ENCODE measurements at regions not wholly inside any gene's neighbourhood (a gene's known extent, or its start where the extent isn't known, plus 50 kb on each side); places are given as distances from the start of the nearest gene placed in this dataset.

DNA sequence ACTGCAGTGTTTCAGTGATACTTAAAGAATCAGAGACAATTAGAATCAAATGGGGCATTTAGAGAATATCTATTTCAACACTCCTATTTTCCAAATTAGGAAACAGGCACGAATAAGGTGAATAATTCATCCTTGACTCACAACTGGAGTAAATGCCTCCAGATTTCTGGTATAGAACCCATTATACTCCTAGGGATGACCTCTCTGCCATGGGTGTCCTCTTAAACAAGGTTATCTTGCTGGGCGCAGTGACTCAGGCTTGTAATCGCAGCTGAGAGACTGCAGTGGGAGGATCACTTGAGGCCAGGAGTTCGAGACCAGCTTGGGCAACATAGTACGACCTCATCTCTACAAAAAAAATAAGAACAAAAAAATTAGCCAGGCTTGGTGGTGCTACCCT is 139.8 kb upstream of the ELAC2 start:
- H4K20me1 ChIP-seq (replicated peaks in 1 of 2; ENCODE audit: control insufficient read depth in 1 of 2, insufficient read depth in 2 of 2, low read length in 2 of 2) = no peaks in the 10 kb centered on the region
- H3K4me2 ChIP-seq (ENCODE audit: insufficient read depth in 1 of 2, low read depth in 2 of 2, low read length in 2 of 2) = no peak overlapping the region
- H2BK120ac ChIP-seq (replicated peaks; ENCODE audit: low read depth, low read length) = no peak overlapping the region
- DNase-seq (ENCODE audit: low read depth in 1 of 2, low spot score in 2 of 2) (no peak), FAIRE-seq (no peak)
- H3K36me3 ChIP-seq (ENCODE audit: control insufficient read depth in 2 of 4, insufficient read depth in 4 of 4, low read length in 3 of 4) = no peaks in the 10 kb centered on the region
- H2BK5ac ChIP-seq (ENCODE audit: low read depth, low read length) = no peak overlapping the region
- no peak overlapping the region for H2BK20ac ChIP-seq (ENCODE audit: low read length)
- no peak overlapping the region for H3K23ac ChIP-seq (ENCODE audit: insufficient read length)
- ChIA-PET POLR2A (ENCODE audit: partially characterized antibody) (no interaction called here), CTCF (ENCODE audit: partially characterized antibody) (no interaction called here)
- H3K4me1 ChIP-seq (replicated peaks in 1 of 4; ENCODE audit: control insufficient read depth in 3 of 4, insufficient read depth in 4 of 4, low read length in 3 of 4) = no peaks in the 10 kb centered on the region
- H3K27ac ChIP-seq (ENCODE audit: low read depth, low read length) = no peak overlapping the region
- no peaks in the 10 kb centered on the region for H3K27me3 ChIP-seq (replicated peaks in 1 of 4; ENCODE audit: control insufficient read depth in 3 of 4, extremely low read depth in 1 of 4, insufficient read depth in 3 of 4, low read length in 3 of 4)
- H3K9ac ChIP-seq (replicated peaks in 1 of 4; ENCODE audit: extremely low read depth in 1 of 4, low read depth in 3 of 4, low read length in 3 of 4) = no peak overlapping the region
- H3K79me1 ChIP-seq (ENCODE audit: low read depth, low read length) = no peaks in the 10 kb centered on the region
- no peaks in the 10 kb centered on the region for H3K79me2 ChIP-seq (ENCODE audit: control insufficient read depth in 1 of 2, insufficient read depth in 2 of 2, low read length in 2 of 2)
- no peak overlapping the region for H2AK5ac ChIP-seq (ENCODE audit: low read depth, low read length)
- no peak for TF ChIP-seq BRCA1 (IDR thresholded peaks at IDR 0.05; ENCODE audit: low read depth, low read length)
- TF ChIP-seq CEBPB (IDR thresholded peaks at IDR 0.05; ENCODE audit: low read depth, low read length) = no peak
- TF ChIP-seq TBP (IDR thresholded peaks at IDR 0.05; ENCODE audit: low read depth, low read length) = no peak
- TF ChIP-seq KDM4A (IDR thresholded peaks at IDR 0.05; ENCODE audit: low read depth, low read length, severe bottlenecking) = no peak
- TF ChIP-seq HDAC6 (IDR thresholded peaks at IDR 0.05; ENCODE audit: low read depth, low read length) = no peak
- no peak for TF ChIP-seq MAFK (IDR thresholded peaks at IDR 0.05; ENCODE audit: low read depth, low read length)
- TF ChIP-seq EP300 (IDR thresholded peaks at IDR 0.05; ENCODE audit: borderline replicate concordance in 1 of 2, low read depth in 2 of 2, low read length in 2 of 2) = no peak
- no peak for TF ChIP-seq EZH2 (IDR thresholded peaks at IDR 0.05; ENCODE audit: low read depth, low read length, severe bottlenecking)
- no peak for TF ChIP-seq CBX8 (IDR thresholded peaks at IDR 0.05; ENCODE audit: borderline replicate concordance, low read depth, low read length)
- TF ChIP-seq SRF (IDR thresholded peaks at IDR 0.05; ENCODE audit: low read depth, low read length) = no peak
- no peak for TF ChIP-seq SAP30 (IDR thresholded peaks at IDR 0.05; ENCODE audit: insufficient read depth, insufficient replicate concordance, low read length)
- TF ChIP-seq, protein P1, sequence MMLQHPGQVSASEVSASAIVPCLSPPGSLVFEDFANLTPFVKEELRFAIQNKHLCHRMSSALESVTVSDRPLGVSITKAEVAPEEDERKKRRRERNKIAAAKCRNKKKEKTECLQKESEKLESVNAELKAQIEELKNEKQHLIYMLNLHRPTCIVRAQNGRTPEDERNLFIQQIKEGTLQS (IDR thresholded peaks at IDR 0.05; ENCODE audit: insufficient read depth, low read depth, low read length) = no peak
- no peak overlapping the region for H3K14ac ChIP-seq (ENCODE audit: insufficient read length)
- WGBS, 2 experiments (ENCODE audit: extremely low coverage in 1 of 2, insufficient coverage in 1 of 2, insufficient read length in 1 of 2, insufficient replicate concordance in 2 of 2, low coverage in 1 of 2, low lambda C conversion rate in 2 of 2, missing lambda C conversion rate in 1 of 2) = 88% methylated on average over 5 of the region's 5 CpGs; no CpG with 5 or more reads in 1 of the 2 experiments
- no peak overlapping the region for H4K5ac ChIP-seq (ENCODE audit: insufficient read length, low read depth, low read length)
- no peak overlapping the region for H3K56ac ChIP-seq (replicated peaks; ENCODE audit: insufficient read length, low read depth, low read length)
- H3K4ac ChIP-seq (replicated peaks; ENCODE audit: insufficient read length, low read depth, low read length) = no peak overlapping the region
- H4K91ac ChIP-seq (replicated peaks; ENCODE audit: insufficient read length, low read length) = no peak overlapping the region
- H2BK15ac ChIP-seq (ENCODE audit: low read length) = no peak overlapping the region
- no peak overlapping the region for H4K8ac ChIP-seq (ENCODE audit: extremely low read depth, insufficient read depth, low read length)
- H3K4me3 ChIP-seq (ENCODE audit: extremely low read depth in 1 of 4, insufficient read depth in 2 of 4, low read depth in 3 of 4, low read length in 4 of 4) = no peak overlapping the region
- no peak overlapping the region for H2AFZ ChIP-seq (ENCODE audit: low read length)
- H2BK12ac ChIP-seq (ENCODE audit: low read depth, low read length) = no peak overlapping the region
- H3K18ac ChIP-seq (ENCODE audit: extremely low read depth, low read length) = no peak overlapping the region
- H3K23me2 ChIP-seq (ENCODE audit: low read depth, low read length) = no peaks in the 10 kb centered on the region
- no peaks in the 10 kb centered on the region for H3K9me3 ChIP-seq (ENCODE audit: insufficient read depth in 2 of 2, low read depth in 1 of 2, low read length in 1 of 2)
